ENCODE measurements at regions not wholly inside any gene's neighbourhood (a gene's known extent, or its start where the extent isn't known, plus 50 kb on each side); places are given as distances from the start of the nearest gene placed in this dataset.
"Not testable (repeated sequence)": the region's sequence is repeated elsewhere in the genome, so short reads cannot be mapped to it uniquely, and the experiment has no call there.

DNA sequence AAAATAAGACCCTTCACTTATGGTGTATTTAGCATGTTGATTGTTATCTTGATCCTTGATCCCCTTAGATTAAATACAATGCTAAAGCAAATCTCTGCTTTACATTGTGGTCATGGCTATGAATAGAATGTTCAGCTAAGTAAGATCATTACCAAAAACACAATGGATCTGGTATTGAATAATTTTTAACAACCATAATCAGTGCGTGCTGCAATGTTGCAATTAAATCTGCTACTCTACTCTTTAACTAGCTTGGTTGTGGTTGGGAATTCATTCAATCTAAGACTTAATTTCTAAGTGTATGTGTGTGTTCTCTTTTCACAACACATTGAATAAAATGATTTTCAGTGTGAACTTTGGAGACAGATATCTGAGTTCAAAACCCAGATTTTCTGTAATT lies 442.5 kb upstream of the ZNF804A start:
- Histone ChIP-seq H3K9ac (ENCODE audit: low read length in 3 of 3) (no peak overlapping the region), H3K36me3 (ENCODE audit: control insufficient read depth in 2 of 3, insufficient read depth in 3 of 3, low read length in 3 of 3) (no peaks in the 10 kb centered on the region), H3K4me1 (ENCODE audit: control insufficient read depth in 2 of 3, insufficient read depth in 2 of 3, low read depth in 1 of 3, low read length in 3 of 3) (no peaks in the 10 kb centered on the region), H3K27me3 (ENCODE audit: control insufficient read depth, insufficient read depth, low read length) (no peaks in the 10 kb centered on the region), H3K27ac (ENCODE audit: low read depth in 2 of 2, low read length in 2 of 2) (no peak overlapping the region), H3K4me3 (ENCODE audit: low read length in 3 of 3) (no peak overlapping the region), H3K9me3 (ENCODE audit: control insufficient read depth in 2 of 3, insufficient read depth in 1 of 3, low read length in 3 of 3) (no peaks in the 10 kb centered on the region)
- TF ChIP-seq, protein P1, sequence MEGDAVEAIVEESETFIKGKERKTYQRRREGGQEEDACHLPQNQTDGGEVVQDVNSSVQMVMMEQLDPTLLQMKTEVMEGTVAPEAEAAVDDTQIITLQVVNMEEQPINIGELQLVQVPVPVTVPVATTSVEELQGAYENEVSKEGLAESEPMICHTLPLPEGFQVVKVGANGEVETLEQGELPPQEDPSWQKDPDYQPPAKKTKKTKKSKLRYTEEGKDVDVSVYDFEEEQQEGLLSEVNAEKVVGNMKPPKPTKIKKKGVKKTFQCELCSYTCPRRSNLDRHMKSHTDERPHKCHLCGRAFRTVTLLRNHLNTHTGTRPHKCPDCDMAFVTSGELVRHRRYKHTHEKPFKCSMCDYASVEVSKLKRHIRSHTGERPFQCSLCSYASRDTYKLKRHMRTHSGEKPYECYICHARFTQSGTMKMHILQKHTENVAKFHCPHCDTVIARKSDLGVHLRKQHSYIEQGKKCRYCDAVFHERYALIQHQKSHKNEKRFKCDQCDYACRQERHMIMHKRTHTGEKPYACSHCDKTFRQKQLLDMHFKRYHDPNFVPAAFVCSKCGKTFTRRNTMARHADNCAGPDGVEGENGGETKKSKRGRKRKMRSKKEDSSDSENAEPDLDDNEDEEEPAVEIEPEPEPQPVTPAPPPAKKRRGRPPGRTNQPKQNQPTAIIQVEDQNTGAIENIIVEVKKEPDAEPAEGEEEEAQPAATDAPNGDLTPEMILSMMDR (IDR thresholded peaks at IDR 0.05; ENCODE audit: borderline replicate concordance, extremely low read depth, insufficient read depth) = no peak
- intact Hi-C loops (cut with DNase I) = no loop called here
- no peak for DNase-seq
- FAIRE-seq = no peak

DNA sequence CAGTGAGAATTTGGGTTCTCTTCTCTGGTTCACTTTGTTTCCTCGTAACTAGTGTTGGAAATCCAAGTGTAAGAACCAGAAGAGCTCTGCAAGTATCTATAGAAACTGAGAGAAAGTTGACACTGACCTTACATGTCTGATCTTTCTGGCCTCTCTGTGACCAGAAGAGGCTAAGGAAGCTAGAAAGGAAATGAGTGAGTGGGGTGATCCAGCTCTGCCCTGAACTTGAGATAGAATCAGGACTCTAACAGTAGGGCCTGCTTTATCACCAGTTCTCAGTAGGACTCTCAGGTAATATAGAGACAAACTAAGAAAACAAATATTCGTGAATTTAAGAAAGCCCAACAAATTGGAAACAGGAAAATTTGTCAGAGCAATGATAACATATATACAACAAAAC lies 441.2 kb upstream of the ZNF804A start:
- H3K9me3 ChIP-seq (ENCODE audit: control insufficient read depth in 2 of 3, insufficient read depth in 1 of 3, low read length in 3 of 3) = no peaks in the 10 kb centered on the region
- no peak overlapping the region for H3K27ac ChIP-seq (ENCODE audit: low read depth in 2 of 2, low read length in 2 of 2)
- DNase-seq = no peak
- H3K4me1 ChIP-seq (ENCODE audit: control insufficient read depth in 2 of 3, insufficient read depth in 2 of 3, low read depth in 1 of 3, low read length in 3 of 3) = no peaks in the 10 kb centered on the region
- TF ChIP-seq, protein P1 (IDR thresholded peaks at IDR 0.05; ENCODE audit: borderline replicate concordance, extremely low read depth, insufficient read depth) = no peak
- H3K36me3 ChIP-seq (ENCODE audit: control insufficient read depth in 2 of 3, insufficient read depth in 3 of 3, low read length in 3 of 3) = no peaks in the 10 kb centered on the region
- no peak for FAIRE-seq
- intact Hi-C loops (cut with DNase I) = no loop called here
- no peaks in the 10 kb centered on the region for H3K27me3 ChIP-seq (ENCODE audit: control insufficient read depth, insufficient read depth, low read length)
- H3K9ac ChIP-seq (ENCODE audit: low read length in 3 of 3) = no peak overlapping the region
- no peak overlapping the region for H3K4me3 ChIP-seq (ENCODE audit: low read length in 3 of 3)

- no peak overlapping the region for H3K4me3 ChIP-seq (ENCODE audit: low read length in 3 of 3)
- intact Hi-C loops (cut with DNase I) = no loop called here
- H3K4me1 ChIP-seq (ENCODE audit: control insufficient read depth in 2 of 3, insufficient read depth in 2 of 3, low read depth in 1 of 3, low read length in 3 of 3) = no peaks in the 10 kb centered on the region
- H3K27me3 ChIP-seq (ENCODE audit: control insufficient read depth, insufficient read depth, low read length) = no peaks in the 10 kb centered on the region
- no peaks in the 10 kb centered on the region for H3K36me3 ChIP-seq (ENCODE audit: control insufficient read depth in 2 of 3, insufficient read depth in 3 of 3, low read length in 3 of 3)
- DNase-seq (no peak), FAIRE-seq (no peak)
- H3K27ac ChIP-seq (ENCODE audit: low read depth in 2 of 2, low read length in 2 of 2) = no peak overlapping the region
- TF ChIP-seq, protein P1 (IDR thresholded peaks at IDR 0.05; ENCODE audit: borderline replicate concordance, extremely low read depth, insufficient read depth) = no peak
- no peak overlapping the region for H3K9ac ChIP-seq (ENCODE audit: low read length in 3 of 3)
- no peaks in the 10 kb centered on the region for H3K9me3 ChIP-seq (ENCODE audit: control insufficient read depth in 2 of 3, insufficient read depth in 1 of 3, low read length in 3 of 3)
Observed at GRCh38 chr2:184162426-184162825, 435.9 kb upstream of the ZNF804A start.

DNA sequence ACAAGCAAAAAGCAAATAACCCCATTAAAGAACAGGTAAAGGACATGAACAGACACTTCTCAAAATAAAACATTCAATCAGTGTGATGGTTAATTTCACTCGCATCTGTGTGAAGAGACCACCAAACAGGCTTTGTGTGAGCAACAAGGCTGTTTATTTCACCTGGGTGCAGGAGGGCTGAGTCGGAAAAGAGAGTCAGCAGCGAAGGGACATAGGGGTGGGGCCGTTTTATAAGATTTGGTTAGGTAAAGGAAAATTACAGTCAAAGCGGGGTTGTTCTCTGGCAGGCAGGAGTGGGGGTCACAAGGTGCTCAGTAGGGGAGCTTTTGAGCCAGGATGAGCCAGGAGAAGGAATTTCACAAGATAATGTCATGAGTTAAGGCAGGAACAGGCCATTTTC lies 429.5 kb upstream of the ZNF804A start:
- H3K27ac ChIP-seq (ENCODE audit: low read depth in 2 of 2, low read length in 2 of 2); H3K9ac ChIP-seq (ENCODE audit: low read length in 3 of 3); H3K4me1 ChIP-seq (ENCODE audit: control insufficient read depth in 2 of 3, insufficient read depth in 2 of 3, low read depth in 1 of 3, low read length in 3 of 3); intact Hi-C loops (cut with DNase I); H3K4me3 ChIP-seq (ENCODE audit: low read length in 3 of 3); DNase-seq; H3K27me3 ChIP-seq (ENCODE audit: control insufficient read depth, insufficient read depth, low read length); H3K36me3 ChIP-seq (ENCODE audit: control insufficient read depth in 2 of 3, insufficient read depth in 3 of 3, low read length in 3 of 3); H3K9me3 ChIP-seq (ENCODE audit: control insufficient read depth in 2 of 3, insufficient read depth in 1 of 3, low read length in 3 of 3); FAIRE-seq: not testable (repeated sequence)
